ENCODE measurements at regions not wholly inside any gene's neighbourhood (a gene's known extent, or its start where the extent isn't known, plus 50 kb on each side); places are given as distances from the start of the nearest gene placed in this dataset.
"Not testable (repeated sequence)": the region's sequence is repeated elsewhere in the genome, so short reads cannot be mapped to it uniquely, and the experiment has no call there.

DNA sequence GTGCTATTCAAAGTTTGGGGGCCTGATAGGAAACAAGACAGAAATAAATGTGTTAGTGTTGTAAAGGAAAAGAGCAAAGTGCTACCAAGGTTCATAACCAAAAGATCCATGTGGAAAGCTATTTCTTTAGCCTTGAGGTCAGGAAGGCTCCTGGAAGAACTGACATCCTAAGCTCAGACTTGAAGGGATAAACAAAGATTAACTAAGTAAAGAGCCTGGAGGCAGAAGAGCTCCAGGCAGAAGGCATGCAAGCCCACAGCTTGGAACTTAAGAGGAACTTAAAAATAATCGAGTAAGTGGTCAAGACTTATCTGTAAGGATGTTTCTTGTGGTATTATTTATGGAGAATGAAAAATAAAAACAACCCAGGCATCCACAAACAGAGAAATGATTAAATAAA, 245.0 kb upstream of the MGAT5 start (continued):
- TF ChIP-seq, protein P1, sequence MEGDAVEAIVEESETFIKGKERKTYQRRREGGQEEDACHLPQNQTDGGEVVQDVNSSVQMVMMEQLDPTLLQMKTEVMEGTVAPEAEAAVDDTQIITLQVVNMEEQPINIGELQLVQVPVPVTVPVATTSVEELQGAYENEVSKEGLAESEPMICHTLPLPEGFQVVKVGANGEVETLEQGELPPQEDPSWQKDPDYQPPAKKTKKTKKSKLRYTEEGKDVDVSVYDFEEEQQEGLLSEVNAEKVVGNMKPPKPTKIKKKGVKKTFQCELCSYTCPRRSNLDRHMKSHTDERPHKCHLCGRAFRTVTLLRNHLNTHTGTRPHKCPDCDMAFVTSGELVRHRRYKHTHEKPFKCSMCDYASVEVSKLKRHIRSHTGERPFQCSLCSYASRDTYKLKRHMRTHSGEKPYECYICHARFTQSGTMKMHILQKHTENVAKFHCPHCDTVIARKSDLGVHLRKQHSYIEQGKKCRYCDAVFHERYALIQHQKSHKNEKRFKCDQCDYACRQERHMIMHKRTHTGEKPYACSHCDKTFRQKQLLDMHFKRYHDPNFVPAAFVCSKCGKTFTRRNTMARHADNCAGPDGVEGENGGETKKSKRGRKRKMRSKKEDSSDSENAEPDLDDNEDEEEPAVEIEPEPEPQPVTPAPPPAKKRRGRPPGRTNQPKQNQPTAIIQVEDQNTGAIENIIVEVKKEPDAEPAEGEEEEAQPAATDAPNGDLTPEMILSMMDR (IDR thresholded peaks at IDR 0.05) = no peak

DNA sequence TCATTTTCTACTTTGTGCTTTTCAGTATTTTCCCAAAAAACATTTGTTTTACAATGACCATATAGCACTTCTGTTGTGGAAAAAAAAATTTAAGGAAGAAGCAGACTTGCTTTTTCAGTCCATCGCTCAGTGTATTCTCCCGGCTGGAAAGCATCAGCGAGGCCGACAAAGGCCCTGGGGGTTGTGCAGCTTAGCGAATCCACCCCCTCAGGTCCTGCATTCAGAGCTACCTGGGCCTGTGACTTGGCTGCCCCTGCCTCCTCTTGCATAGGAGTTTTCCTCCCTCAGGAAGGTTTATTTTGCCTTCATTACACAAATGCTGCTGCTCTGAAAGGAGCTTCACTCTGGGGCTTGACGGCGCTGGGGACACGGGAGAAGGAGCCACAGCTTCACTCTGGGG, 244.4 kb upstream of the MGAT5 start:
- H4K20me1 ChIP-seq (ENCODE audit: insufficient read depth) = no peaks in the 10 kb centered on the region
- CTCF ChIA-PET = interaction anchor here (1.2 kb wide), 1 partner anchor 32 kb away, joined by 3 read pairs; no protein-coding TSS in a partner anchor
- no peaks in the 10 kb centered on the region for H3K79me2 ChIP-seq (ENCODE audit: insufficient read depth)
- H3K9ac ChIP-seq = no peak overlapping the region
- H3K36me3 ChIP-seq (replicated peaks in 1 of 2; ENCODE audit: control insufficient read depth in 1 of 2, insufficient read depth in 2 of 2, low read length in 1 of 2) = no peaks in the 10 kb centered on the region
- 57% methylated on average over 6 of the region's 8 CpGs for WGBS (ENCODE audit: low lambda C conversion rate)
- no peak overlapping the region for H3K4me3 ChIP-seq (ENCODE audit: low read depth in 2 of 2, low read length in 1 of 2)
- H2AFZ ChIP-seq (ENCODE audit: low read depth) = no peak overlapping the region
- no peaks in the 10 kb centered on the region for H3K9me2 ChIP-seq
- no peak overlapping the region for H3K4me2 ChIP-seq
- TF ChIP-seq NFIC (IDR thresholded peaks at IDR 0.05; ENCODE audit: borderline replicate concordance) = no peak
- TF ChIP-seq, protein P1 (IDR thresholded peaks at IDR 0.05) = no peak
- TF ChIP-seq TCF12 (IDR thresholded peaks at IDR 0.05) = no peak
- TF ChIP-seq CHD2 (IDR thresholded peaks at IDR 0.05; ENCODE audit: low read length, partially characterized antibody) = no peak
- no peak for TF ChIP-seq EP300 (IDR thresholded peaks at IDR 0.05; ENCODE audit: borderline replicate concordance in 1 of 2, low read depth in 1 of 2, low read length in 1 of 2)
- TF ChIP-seq, protein P2, sequence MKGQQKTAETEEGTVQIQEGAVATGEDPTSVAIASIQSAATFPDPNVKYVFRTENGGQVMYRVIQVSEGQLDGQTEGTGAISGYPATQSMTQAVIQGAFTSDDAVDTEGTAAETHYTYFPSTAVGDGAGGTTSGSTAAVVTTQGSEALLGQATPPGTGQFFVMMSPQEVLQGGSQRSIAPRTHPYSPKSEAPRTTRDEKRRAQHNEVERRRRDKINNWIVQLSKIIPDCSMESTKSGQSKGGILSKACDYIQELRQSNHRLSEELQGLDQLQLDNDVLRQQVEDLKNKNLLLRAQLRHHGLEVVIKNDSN (IDR thresholded peaks at IDR 0.05; ENCODE audit: borderline replicate concordance, low read depth) = no peak
- TF ChIP-seq, protein P3, sequence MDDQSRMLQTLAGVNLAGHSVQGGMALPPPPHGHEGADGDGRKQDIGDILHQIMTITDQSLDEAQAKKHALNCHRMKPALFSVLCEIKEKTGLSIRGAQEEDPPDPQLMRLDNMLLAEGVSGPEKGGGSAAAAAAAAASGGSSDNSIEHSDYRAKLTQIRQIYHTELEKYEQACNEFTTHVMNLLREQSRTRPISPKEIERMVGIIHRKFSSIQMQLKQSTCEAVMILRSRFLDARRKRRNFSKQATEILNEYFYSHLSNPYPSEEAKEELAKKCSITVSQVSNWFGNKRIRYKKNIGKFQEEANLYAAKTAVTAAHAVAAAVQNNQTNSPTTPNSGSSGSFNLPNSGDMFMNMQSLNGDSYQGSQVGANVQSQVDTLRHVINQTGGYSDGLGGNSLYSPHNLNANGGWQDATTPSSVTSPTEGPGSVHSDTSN (IDR thresholded peaks at IDR 0.05) = no peak
- TF ChIP-seq, protein P4, sequence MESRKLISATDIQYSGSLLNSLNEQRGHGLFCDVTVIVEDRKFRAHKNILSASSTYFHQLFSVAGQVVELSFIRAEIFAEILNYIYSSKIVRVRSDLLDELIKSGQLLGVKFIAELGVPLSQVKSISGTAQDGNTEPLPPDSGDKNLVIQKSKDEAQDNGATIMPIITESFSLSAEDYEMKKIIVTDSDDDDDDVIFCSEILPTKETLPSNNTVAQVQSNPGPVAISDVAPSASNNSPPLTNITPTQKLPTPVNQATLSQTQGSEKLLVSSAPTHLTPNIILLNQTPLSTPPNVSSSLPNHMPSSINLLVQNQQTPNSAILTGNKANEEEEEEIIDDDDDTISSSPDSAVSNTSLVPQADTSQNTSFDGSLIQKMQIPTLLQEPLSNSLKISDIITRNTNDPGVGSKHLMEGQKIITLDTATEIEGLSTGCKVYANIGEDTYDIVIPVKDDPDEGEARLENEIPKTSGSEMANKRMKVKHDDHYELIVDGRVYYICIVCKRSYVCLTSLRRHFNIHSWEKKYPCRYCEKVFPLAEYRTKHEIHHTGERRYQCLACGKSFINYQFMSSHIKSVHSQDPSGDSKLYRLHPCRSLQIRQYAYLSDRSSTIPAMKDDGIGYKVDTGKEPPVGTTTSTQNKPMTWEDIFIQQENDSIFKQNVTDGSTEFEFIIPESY (IDR thresholded peaks at IDR 0.05; ENCODE audit: borderline replicate concordance, low read depth) = no peak
- no peak for TF ChIP-seq MXI1 (IDR thresholded peaks at IDR 0.05; ENCODE audit: low read depth, low read length)
- DNase-seq = no peak
- H3K27me3 ChIP-seq (ENCODE audit: insufficient read depth) = no peaks in the 10 kb centered on the region
- H3K4me1 ChIP-seq (ENCODE audit: control insufficient read depth in 1 of 2, insufficient read depth in 2 of 2, low read depth in 1 of 2, low read length in 1 of 2) = no peaks in the 10 kb centered on the region
- POLR2A ChIA-PET = no interaction called here
- H3F3A ChIP-seq (replicated peaks; ENCODE audit: insufficient read depth) = no peaks in the 10 kb centered on the region
- H3K27ac ChIP-seq (ENCODE audit: low read depth in 2 of 2, low read length in 1 of 2) = no peak overlapping the region
- H3K9me3 ChIP-seq = no peaks in the 10 kb centered on the region

DNA sequence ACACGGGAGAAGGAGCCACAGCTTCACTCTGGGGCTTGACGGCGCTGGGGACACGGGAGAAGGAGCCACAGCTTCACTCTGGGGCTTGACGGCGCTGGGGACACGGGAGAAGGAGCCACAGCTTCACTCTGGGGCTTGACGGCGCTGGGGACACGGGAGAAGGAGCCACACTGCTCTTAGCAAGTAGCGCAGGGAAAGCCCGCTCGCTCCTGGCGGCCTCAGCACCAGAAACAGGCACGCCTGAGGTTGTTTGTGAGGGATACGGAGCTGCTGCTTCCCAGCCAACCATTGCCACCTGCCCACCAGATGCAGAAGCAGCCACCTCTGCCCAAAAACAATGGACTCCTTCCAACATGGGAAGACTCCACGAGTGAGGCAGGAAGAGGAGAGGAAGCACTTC, 244.0 kb upstream of the MGAT5 start:
- 64% methylated on average over 10 of the region's 17 CpGs for WGBS (ENCODE audit: low lambda C conversion rate)
- H3K27me3 ChIP-seq (ENCODE audit: insufficient read depth); DNase-seq; H3K79me2 ChIP-seq (ENCODE audit: insufficient read depth); H3F3A ChIP-seq (replicated peaks; ENCODE audit: insufficient read depth); H3K4me1 ChIP-seq (ENCODE audit: control insufficient read depth in 1 of 2, insufficient read depth in 2 of 2, low read depth in 1 of 2, low read length in 1 of 2); H3K9ac ChIP-seq; H4K20me1 ChIP-seq (ENCODE audit: insufficient read depth); H3K4me2 ChIP-seq; H2AFZ ChIP-seq (ENCODE audit: low read depth); H3K9me2 ChIP-seq; H3K36me3 ChIP-seq (replicated peaks in 1 of 2; ENCODE audit: control insufficient read depth in 1 of 2, insufficient read depth in 2 of 2, low read length in 1 of 2); POLR2A ChIA-PET; H3K9me3 ChIP-seq; H3K27ac ChIP-seq (ENCODE audit: low read depth in 2 of 2, low read length in 1 of 2); H3K4me3 ChIP-seq (ENCODE audit: low read depth in 2 of 2, low read length in 1 of 2): not testable (repeated sequence)
- CTCF ChIA-PET = interaction anchor here (1.0 to 1.2 kb wide), 2 partner anchors 26 to 31 kb away, joined by 3 to 4 read pairs; no protein-coding TSS in a partner anchor
